ENCODE measurements at regions not wholly inside any gene's neighbourhood (a gene's known extent, or its start where the extent isn't known, plus 50 kb on each side); places are given as distances from the start of the nearest gene placed in this dataset.

GRCh38 chr16:8391257-8391656 is 199.1 kb downstream of the TMEM114 start (continued):
- TF ChIP-seq, protein P1, sequence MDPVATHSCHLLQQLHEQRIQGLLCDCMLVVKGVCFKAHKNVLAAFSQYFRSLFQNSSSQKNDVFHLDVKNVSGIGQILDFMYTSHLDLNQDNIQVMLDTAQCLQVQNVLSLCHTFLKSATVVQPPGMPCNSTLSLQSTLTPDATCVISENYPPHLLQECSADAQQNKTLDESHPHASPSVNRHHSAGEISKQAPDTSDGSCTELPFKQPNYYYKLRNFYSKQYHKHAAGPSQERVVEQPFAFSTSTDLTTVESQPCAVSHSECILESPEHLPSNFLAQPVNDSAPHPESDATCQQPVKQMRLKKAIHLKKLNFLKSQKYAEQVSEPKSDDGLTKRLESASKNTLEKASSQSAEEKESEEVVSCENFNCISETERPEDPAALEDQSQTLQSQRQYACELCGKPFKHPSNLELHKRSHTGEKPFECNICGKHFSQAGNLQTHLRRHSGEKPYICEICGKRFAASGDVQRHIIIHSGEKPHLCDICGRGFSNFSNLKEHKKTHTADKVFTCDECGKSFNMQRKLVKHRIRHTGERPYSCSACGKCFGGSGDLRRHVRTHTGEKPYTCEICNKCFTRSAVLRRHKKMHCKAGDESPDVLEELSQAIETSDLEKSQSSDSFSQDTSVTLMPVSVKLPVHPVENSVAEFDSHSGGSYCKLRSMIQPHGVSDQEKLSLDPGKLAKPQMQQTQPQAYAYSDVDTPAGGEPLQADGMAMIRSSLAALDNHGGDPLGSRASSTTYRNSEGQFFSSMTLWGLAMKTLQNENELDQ (tag by site-specific recombination; IDR thresholded peaks at IDR 0.05; ENCODE audit: low read depth) = no peak
- TF ChIP-seq ZNF239 (tag by site-specific recombination; IDR thresholded peaks at IDR 0.05) (no peak), ZNF560 (tag by site-specific recombination; IDR thresholded peaks at IDR 0.05; ENCODE audit: borderline replicate concordance) (no peak), ZNF366 (tag by site-specific recombination; conservative IDR thresholded peaks at IDR 0.05) (no peak), ZNF747 (tag by site-specific recombination; IDR thresholded peaks at IDR 0.05) (no peak), KLF10 (tag by site-specific recombination; IDR thresholded peaks at IDR 0.05) (no peak), ZBTB11 (tag by site-specific recombination; conservative IDR thresholded peaks at IDR 0.05; ENCODE audit: low read depth) (no peak), YY1 (tag by site-specific recombination; IDR thresholded peaks at IDR 0.05) (no peak), ZNF302 (tag by site-specific recombination; IDR thresholded peaks at IDR 0.05; ENCODE audit: low read depth) (no peak)
- TF ChIP-seq, protein P2, sequence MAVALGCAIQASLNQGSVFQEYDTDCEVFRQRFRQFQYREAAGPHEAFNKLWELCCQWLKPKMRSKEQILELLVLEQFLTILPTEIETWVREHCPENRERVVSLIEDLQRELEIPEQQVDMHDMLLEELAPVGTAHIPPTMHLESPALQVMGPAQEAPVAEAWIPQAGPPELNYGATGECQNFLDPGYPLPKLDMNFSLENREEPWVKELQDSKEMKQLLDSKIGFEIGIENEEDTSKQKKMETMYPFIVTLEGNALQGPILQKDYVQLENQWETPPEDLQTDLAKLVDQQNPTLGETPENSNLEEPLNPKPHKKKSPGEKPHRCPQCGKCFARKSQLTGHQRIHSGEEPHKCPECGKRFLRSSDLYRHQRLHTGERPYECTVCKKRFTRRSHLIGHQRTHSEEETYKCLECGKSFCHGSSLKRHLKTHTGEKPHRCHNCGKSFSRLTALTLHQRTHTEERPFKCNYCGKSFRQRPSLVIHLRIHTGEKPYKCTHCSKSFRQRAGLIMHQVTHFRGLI (tag by site-specific recombination; IDR thresholded peaks at IDR 0.05) = no peak

DNA sequence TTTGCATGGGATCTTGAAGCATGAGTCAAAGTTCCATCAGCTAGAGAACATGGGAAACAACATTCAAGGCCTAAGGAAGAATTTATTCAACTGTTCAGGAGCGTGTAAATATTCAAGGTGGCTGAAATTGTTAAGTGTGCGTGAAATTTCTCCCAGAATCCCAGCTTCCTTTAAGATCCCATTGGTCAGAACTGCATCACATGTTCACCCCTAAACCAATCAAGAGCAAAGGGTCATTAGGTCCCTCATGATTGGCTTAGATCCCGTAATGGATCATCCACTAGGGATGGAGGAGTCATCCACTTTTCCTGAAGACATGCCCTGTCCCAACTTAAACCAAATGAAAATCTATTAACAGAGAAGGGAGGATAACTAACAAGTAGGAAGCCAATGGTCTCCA is 201.6 kb downstream of the TMEM114 start:
- POLR2A ChIA-PET = no interaction called here
- TF ChIP-seq HOXD13 (CRISPR knock-in tag; IDR thresholded peaks at IDR 0.05; ENCODE audit: borderline replicate concordance) = no peak
- no peak for TF ChIP-seq REPIN1 (tag by site-specific recombination; IDR thresholded peaks at IDR 0.05; ENCODE audit: low read depth)
- TF ChIP-seq ZNF513 (tag by site-specific recombination; IDR thresholded peaks at IDR 0.05) = no peak
- TF ChIP-seq ZNF830 (tag by site-specific recombination; IDR thresholded peaks at IDR 0.05; ENCODE audit: low read depth) = no peak
- no peak for TF ChIP-seq ZNF777 (tag by site-specific recombination; IDR thresholded peaks at IDR 0.05; ENCODE audit: borderline replicate concordance)
- TF ChIP-seq ZNF23 (tag by site-specific recombination; IDR thresholded peaks at IDR 0.05; ENCODE audit: borderline replicate concordance) = no peak
- no peak for TF ChIP-seq ZNF350 (tag by site-specific recombination; IDR thresholded peaks at IDR 0.05)
- no peak for TF ChIP-seq IKZF3 (tag by site-specific recombination; IDR thresholded peaks at IDR 0.05)
- TF ChIP-seq ZNF626 (tag by site-specific recombination; IDR thresholded peaks at IDR 0.05) = no peak
- TF ChIP-seq ZFP3 (tag by site-specific recombination; IDR thresholded peaks at IDR 0.05; ENCODE audit: low read depth) = no peak
- TF ChIP-seq, protein P3, sequence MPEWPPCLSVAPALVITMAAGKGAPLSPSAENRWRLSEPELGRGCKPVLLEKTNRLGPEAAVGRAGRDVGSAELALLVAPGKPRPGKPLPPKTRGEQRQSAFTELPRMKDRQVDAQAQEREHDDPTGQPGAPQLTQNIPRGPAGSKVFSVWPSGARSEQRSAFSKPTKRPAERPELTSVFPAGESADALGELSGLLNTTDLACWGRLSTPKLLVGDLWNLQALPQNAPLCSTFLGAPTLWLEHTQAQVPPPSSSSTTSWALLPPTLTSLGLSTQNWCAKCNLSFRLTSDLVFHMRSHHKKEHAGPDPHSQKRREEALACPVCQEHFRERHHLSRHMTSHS (tag by site-specific recombination; IDR thresholded peaks at IDR 0.05) = no peak
- no peak for TF ChIP-seq ZNF473 (tag by site-specific recombination; IDR thresholded peaks at IDR 0.05)
- Histone ChIP-seq H3K27ac (ENCODE audit: extremely low read depth, low read depth, low read length) (no peak overlapping the region), H3K9me3 (ENCODE audit: control insufficient read depth, insufficient read depth, low read depth, low read length) (no peaks in the 10 kb centered on the region), H3K4me1 (ENCODE audit: control insufficient read depth, insufficient read depth, low read length) (no peaks in the 10 kb centered on the region), H3K36me3 (ENCODE audit: control insufficient read depth in 2 of 2, insufficient read depth in 1 of 2, low read length in 2 of 2) (no peaks in the 10 kb centered on the region), H3K4me3 (ENCODE audit: low read depth, low read length) (no peak overlapping the region)
- CTCF ChIA-PET = no interaction called here
